GM21825 (cell line): ENCODE measurements at regions not wholly inside any gene's neighbourhood (a gene's known extent, or its start where the extent isn't known, plus 50 kb on each side); places are given as distances from the start of the nearest gene placed in this dataset.

Experiments
- ATAC-seq: cut with Tn5 transposase; IDR thresholded peaks from one replicate; pipeline ENCODE4 v1.9.1; 2021; ENCODE audit warnings: mild to moderate bottlenecking, moderate library complexity; ENCODE audit not compliant: unreplicated experiment

DNA sequence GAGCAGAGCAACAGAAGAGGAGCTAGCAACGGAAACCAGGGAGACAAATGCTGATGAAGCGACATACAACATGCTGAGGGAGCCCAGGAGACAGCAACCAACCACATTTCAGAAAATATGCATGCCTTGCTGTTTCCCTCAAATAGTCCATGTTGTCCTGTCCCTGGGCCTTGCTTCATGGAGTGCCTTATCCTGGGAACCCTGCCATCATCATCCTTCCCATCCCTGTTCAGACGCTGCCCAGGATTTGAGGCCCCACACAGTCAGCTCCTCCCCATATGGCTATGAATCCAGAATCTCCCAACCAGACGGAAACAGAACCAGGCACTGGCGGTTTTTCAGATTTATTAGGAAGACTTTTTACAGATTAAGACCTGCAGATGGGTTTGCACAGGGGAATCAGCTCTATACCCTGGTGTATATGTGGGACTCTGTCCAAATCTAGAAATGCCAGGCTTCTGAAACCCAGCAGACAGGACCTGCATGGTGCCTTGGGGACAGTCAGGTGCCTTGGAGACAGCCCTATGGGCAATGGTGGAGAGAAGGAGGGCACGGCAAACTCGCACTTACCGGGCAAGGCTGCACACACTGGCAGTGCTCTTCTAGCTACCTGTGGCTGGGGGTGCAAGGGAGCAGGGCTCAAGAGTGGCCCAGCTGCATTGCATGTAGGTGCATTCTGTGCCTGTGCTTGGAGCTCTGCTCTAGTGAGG lies 199.7 kb upstream of the MAMLD1 start:
- ATAC-seq = no peak

DNA sequence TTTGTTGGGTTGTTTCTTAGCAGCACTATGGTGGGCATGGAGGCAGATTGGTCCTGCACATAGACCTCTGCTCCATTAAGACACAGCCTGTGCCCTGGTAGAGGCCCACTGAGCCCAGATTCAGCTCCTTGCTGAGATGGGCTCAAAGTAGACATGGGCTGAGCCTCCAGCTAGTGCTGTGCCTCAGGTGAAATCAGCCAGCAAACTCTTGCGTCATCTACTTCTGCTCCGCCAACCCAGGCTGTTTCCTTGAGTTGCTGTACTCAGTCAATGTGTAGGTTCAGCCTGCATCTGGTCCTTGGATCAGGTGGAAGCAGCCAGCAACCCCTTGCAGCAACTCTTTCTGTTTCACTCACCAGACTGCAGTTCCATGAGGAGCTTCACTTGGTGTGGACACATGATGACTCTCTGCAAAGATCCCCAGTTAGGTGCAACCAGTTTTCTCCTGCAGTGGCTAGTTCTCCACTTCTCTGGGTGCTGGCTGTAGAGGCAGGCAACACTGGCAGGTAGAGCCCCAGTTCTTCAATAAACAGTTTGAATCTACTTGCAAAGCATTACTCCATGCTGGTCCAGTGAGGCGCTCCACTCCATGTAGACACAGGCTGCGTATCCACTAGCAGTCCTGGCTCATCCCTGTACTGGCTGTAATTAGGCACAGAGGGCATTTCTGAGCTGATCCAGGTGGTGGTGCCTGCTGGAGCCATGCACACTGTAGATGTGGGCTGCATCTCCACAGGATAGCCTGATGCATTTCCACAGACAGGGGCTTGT lies 199.0 kb upstream of the MAMLD1 start:
- ATAC-seq = no peak

DNA sequence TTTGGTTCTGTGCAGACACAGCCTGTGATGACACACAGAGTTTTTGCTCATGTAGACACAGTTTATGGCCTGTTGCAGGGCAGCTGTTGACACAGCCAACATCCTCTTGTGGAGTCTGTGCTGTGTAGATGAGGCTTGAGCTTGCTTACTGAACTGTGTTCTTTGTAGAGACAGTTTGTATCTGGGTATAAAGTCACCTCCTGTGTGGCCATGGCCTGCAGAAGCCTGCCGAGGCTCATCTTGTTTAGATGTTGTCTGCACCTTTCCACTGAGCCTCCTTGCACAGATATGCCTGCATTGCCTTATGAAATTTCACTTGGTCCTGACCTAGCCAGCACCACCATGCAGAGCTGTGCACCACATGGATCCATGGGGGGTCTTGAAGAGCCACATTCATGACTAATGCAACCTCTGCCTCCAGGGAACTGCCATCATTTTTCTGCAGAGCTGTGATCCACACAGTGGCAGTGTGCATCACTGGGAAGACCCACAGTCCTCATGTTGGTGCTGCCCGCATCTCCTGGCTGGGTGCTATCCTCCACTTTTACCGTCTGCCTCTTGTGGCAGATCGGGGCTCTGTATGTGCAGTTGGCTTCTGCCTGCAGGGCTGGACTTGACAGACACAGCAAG lies 198.0 kb upstream of the MAMLD1 start:
- no peak for ATAC-seq

DNA sequence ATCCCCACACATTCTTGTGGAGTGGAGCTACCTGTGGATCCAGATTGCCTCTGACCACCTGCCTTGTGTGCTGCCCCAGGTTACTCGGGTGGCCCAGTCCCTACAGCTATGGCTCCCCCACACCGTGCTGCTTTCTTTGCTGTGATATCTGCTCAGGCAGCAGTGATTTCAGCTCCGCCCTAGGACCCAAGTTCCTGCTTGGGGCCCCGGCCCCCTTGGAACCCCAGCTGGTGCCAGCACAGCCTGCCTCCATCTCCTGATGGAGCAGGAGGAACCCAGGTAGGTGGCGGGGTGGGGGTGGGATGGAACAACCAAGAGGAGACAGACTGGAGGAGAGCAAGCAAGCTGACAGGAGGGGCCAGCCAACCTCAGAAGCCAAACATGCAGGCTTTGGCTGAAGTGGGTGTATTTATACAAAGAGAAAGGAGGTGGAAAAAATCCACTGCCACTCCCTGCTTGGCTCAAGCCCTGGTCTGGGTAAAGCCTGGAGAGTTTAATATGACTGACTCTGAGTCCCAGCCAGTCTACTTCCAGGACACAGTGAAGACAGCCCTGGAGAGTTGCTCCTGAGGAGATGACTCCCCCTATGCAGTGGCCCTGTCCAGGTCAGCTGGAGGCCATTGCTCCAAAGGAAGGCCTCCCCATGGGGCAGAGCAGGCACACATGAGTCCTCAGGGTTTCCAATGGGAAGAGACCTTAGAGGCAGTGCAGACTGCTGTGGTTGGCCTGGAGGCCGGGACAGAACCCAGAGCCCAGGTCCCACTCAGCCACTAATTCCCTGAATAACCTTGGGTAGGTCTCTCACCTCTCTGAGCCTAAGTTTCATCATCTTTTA lies 197.1 kb upstream of the MAMLD1 start:
- no peak for ATAC-seq

DNA sequence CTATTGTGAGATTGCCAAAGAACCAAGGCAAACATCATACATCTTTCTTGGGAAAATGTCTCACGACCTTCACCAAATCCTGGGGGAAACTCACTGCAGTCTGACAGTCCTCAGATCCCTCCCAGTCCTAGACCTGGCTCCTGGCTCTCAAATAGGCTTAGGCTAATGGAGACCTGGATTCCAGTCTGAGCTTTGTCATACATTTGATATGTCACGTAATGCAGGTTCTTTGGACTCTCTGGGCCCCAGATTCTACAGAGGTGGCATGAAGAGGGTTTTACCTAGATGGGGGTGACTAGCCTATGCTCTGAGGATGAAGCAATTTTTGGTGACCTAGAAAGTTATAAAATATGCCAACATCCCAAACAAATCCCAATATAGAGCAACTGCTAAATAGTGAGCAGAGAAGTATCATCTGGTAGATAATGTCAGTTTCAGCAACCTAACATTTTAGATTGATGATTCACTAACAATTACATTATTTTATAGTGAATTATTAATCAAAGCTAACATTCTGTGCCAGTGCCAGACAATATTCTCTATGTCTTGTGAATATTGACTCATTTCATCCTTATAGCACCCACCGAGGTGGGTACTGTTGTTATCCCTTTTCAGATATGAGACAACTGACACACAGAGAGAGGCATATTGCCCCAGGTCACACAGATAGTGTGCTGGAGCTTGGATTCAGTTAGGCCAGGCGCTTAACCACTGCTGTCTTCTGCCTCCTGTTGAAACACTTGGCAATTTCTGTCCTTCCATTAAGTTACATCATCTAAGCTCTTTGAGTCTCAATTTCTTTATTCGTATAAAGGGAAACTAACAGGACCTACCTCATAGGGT lies 195.4 kb upstream of the MAMLD1 start:
- ATAC-seq = no peak

DNA sequence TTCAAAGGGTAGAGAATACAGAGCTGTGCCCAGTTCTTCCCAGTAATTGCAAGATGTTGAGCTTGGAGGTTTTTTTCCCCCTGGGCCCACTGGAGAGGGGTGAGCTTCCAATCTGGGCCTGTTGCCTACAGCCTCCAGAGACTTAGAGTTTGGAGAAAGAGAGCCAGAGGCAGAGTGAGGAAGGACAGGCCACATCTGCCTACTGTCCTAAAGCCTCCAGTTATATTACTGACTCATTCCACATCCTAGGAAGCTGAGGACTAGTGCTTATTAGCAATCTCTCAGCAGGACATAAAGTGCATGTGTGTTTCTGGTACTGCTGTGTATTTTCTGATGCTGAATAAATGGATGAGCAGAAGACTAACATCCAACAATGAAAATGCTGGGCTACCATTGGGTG lies 181.0 kb upstream of the MAMLD1 start:
- no peak for ATAC-seq

DNA sequence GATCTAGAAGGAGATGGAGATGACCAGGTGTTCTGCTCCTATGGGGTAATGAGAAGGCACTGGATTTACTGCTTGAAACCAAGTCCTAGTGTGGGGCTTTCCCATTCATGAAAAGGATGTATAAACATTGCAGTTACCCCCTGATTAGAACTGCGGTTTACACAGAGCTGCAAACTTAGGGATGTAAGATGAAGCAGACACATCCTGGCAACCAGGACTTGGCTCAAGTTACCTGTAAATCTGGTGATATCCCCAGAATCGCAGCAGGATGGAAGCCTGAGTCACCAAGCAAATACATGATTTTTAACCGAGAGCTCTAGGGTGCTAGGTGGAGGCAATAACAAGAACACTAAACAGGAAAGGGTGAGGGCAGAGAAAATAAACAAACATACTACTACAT lies 178.6 kb upstream of the MAMLD1 start:
- no peak for ATAC-seq

DNA sequence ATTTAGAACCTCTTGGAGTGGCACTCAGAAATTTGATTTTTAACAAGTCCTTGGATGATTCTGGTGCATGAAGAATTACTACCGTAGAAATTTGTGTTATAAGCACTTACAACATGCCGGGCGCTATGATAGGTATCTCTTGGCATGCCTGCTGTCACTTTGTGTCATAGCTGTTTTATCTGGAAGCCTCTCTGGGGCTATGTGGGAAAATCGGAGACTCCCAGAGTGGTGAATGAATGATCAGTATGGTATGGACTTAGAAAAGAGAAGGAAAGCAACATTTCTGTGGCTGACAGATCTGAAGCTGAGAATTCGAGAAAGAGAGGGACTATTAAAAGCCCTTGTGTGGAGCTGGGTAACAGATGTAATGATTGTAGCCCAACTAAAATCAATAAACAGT lies 177.4 kb upstream of the MAMLD1 start:
- ATAC-seq = no peak

DNA sequence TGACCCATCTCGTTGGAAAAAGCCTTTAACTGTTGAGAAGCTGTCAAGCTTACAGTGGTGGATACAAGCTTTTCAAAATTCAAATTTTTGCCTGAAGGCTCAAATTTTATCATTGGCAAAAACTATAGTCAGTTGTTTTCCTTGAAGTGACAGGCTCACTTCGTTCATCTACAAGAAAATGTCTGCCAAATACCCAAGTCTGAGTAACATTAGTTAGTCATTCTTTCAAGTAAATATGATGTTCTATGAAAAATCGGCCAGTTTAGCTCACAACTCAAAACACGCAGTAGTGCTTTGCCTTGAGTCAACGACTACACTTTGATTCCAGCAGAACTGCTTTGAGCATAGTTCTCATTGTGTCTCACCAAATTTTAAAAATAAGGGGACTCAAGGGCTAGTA lies 170.3 kb upstream of the MAMLD1 start:
- ATAC-seq = no peak

DNA sequence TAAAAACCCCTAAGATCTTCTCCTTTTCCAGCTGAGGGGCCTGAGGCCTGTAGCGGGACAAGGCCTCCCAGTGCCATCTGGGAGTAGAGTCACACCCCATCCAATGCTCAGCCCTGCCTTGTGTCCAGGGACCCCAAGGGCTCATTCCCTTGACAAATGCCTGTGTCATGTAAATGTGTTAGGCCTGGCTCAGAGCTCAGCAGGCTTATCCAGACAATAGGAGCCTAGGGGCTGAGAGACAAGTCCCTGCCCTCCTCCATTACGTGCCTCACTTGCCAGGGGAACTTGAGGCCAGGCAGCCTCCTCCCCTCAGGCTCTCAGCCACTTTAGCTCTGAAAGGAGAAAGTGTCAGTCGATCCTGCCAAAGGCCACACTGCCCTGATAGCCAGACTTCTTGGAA lies 166.8 kb upstream of the MAMLD1 start:
- no peak for ATAC-seq

DNA sequence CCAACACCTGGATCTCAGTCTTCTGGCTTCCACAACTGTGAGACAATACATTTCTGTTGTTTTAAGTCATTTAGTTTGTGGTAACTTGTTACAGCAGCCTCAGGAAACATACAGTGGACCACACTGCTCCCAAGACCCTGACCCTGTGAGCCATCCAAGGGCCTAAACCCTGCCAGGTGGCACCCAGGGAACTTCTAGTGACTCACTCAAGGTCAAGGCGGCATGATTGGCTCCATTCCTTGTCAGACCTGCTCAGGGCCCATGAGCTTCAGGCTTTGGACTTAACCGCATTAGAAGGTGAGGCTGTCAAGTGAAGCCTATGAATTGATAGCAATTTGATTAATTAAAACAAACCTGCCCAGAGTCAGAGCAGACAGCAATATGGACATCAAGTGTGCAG lies 165.7 kb upstream of the MAMLD1 start:
- ATAC-seq = no peak

DNA sequence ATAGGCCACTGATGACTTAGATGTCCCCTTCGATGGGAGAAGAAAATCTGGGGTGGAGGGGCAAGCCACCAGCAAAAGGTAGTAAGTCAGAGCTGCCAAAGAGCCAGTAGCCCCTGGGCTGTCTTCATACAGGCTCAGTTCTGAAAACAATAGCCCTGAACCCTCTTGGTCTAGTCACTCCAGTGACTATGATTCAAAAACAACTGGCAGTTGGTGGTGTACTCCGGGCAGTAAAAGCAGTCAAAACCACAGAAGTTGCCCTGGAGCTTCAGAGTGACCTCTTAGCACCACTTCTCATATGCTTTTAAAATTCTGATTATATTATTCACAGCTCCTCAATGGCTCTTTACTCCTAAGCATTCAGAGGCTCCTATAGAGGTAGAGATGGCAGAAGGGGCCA lies 164.3 kb upstream of the MAMLD1 start:
- no peak for ATAC-seq

DNA sequence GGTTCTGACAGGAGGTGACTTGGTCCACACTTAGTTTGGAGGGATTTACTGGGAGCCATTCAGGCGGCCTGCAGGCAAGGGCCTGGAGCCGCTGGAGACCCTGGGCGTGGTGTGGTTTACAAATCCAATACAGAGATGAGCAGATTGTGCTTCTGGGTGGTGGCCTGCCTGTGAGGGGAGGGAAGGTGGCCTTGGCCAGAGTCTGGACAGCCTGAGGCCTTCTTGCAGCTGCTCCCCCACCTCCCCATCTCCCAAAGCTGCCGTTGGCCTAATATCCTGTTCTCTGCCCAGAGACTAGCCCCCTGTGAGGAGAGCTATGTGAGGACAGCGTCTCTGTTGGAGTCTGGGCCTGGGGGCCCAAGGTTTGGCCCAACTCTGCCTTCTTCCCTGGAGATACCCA lies 163.9 kb upstream of the MAMLD1 start:
- ATAC-seq = no peak

DNA sequence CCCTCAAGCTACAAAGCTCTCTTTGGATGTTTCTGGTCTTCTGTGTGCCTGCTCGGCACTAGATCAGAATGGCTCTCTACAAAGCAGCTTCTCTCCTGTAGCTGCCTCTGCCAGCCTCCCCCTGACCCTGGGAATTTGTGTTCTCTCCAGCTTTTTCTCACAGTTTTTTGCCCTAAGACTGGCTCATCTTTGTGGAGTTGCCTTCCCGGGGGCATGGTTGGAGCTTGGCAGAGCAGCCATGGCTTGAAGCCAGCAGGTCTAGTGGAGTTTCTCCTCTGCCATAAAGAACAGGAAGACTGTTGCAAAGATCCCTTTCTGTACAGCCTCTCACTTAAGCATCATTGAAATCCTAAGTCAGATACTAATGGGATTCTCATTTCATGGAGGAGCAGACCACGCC lies 163.3 kb upstream of the MAMLD1 start:
- no peak for ATAC-seq

DNA sequence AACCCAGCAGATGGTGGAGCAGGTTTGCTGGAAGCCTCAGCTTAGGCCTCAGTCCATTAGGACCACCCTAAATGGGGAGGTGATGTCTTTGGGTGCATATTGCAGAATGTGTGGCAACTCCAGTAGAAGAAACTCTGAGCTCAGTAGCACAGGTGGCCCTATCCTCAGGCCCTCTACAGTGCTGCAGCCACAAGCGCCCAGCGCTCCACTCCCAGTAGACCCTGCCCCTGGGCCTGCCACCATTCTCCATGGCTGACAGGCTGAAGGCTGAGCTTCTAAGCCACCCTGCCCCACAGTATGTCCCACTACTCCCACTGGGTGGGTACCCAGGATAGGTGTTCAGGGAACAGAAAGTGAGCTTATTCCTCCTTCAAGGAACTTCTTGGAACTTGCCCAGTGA lies 162.8 kb upstream of the MAMLD1 start:
- ATAC-seq = no peak

DNA sequence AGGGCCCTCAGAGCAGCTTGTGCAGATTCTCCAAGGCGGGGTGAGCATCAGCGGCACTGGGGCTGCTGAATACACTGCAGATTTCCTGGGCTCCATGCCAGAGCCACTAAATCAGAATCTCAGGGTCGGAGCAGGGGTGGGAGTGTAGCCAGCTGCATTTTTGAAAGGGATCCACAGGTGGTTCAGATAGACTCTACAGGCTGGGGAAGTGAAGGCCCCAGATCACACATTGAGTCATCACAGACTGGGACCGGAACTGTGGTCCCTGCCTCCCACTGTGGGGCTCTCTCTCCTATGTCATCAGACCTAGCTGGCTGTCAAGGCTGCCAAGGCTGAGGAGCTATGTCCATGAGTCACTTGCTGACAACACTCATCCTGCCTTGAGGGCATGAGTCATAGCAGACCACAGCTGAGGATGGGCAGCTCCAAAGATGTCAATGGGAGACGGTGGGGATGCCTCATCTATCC lies 162.3 kb upstream of the MAMLD1 start:
- ATAC-seq = peak; percentile 99

DNA sequence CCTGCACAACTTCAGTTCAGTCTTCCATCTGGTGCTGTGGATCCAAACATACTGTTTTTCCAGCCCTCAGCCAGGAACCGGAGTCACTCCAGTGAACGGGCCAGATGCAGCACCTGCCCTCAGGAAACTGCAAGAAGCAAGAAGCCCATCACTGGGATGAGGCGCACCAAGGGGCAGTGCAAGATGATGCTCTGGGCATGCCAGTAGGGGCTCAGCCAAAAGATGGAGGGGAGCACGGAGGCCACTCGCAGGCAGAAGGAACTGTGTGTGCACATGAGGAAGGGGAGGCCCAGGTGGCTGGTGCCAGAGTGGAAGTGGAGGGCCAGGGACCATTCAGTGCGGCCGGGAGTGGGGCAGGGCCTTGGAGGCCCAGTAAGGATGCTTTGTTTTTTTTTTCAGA lies 161.7 kb upstream of the MAMLD1 start:
- ATAC-seq = no peak

DNA sequence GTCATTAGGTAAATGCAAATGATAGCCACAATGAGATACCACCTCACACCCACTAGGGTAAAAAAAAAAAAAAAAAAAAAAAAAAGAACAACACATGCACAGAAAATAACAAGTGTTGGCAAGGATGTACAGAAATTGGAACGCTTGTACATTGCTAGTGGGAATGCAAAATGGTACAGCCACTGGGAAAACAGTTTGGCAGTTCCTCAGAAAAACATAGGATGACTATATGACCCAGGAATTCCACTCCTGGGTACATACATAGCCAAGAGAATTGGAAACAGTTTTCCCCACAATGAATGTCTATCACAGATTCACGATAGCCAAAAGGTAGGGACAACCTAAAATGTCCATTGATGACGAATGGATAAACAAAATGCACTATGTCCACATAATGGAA lies 161.3 kb upstream of the MAMLD1 start:
- no peak for ATAC-seq

DNA sequence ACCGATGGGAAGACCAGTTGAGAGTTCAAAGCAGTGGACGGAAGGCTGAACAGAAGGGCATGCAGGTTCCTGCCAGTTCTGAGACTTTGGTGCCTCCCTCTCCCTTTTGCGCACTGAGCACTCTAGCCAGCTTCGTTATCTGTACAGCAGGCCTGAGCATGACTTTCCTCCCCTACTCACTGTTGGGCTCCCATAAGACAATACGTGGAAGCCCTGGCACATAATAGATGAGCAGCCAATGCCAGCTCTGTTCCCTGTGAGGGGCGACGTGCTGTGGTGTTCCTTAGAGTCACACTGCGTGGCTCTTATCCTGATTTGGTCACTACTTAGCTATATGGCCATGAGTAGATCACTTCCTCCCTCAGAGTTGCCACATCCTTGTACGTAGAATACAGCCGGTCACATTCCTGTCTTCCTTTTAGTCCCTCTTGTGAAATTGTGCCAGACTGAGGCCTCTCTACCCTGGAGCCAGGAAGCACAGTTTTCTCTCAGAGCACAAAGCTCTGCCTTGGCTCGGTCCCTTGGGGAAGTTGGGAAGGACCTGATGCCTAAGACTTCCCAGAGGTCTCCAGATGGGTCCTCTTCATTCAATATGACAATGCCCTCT lies 160.4 kb upstream of the MAMLD1 start:
- ATAC-seq = no peak

DNA sequence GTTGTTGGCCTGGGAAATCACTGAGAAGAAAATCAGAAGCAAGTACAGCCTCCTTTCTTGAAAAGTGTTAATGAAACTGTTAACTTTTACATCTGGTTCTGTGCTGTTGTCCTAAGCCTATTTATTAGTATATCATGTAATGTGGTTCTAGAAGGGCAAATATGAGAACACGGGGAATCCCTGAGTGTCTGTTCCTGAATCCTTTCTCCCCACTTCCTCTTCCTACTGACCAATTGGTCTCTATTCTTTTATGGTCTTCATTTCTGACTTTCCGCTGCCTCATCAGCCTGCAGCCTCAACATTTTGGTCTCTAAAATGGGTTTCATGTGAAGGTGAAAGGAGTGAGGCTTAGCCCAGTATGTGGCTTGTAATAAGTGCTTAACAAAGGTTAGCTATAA lies 159.9 kb upstream of the MAMLD1 start:
- no peak for ATAC-seq
